ENCODE measurements at regions not wholly inside any gene's neighbourhood (a gene's known extent, or its start where the extent isn't known, plus 50 kb on each side); places are given as distances from the start of the nearest gene placed in this dataset.

GRCh38 chr5:173537228-173537627 lies 79.2 kb downstream of the BOD1 start:
- H3K27me3 ChIP-seq = peaks cover 7% of the 10 kb centered on the region
- intact Hi-C loops (cut with DNase I) = no loop called here
- H3K4me3 ChIP-seq = no peak overlapping the region
- no peak overlapping the region for H3K27ac ChIP-seq
- TF ChIP-seq POLR2A (IDR thresholded peaks at IDR 0.05) = no peak
- TF ChIP-seq, protein P1, sequence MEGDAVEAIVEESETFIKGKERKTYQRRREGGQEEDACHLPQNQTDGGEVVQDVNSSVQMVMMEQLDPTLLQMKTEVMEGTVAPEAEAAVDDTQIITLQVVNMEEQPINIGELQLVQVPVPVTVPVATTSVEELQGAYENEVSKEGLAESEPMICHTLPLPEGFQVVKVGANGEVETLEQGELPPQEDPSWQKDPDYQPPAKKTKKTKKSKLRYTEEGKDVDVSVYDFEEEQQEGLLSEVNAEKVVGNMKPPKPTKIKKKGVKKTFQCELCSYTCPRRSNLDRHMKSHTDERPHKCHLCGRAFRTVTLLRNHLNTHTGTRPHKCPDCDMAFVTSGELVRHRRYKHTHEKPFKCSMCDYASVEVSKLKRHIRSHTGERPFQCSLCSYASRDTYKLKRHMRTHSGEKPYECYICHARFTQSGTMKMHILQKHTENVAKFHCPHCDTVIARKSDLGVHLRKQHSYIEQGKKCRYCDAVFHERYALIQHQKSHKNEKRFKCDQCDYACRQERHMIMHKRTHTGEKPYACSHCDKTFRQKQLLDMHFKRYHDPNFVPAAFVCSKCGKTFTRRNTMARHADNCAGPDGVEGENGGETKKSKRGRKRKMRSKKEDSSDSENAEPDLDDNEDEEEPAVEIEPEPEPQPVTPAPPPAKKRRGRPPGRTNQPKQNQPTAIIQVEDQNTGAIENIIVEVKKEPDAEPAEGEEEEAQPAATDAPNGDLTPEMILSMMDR (IDR thresholded peaks at IDR 0.05) = no peak
- H3K9me3 ChIP-seq (replicated peaks in 1 of 3) = no peaks in the 10 kb centered on the region
- H3K36me3 ChIP-seq (replicated peaks in 1 of 2) = no peaks in the 10 kb centered on the region
- no peaks in the 10 kb centered on the region for H3K4me1 ChIP-seq (replicated peaks in 1 of 2)
- DNase-seq = no peak
- 75 to 88% (median 80%) methylated on average over 5 of the region's 5 CpGs for whole genome bisulfite sequencing, 4 donors

DNA sequence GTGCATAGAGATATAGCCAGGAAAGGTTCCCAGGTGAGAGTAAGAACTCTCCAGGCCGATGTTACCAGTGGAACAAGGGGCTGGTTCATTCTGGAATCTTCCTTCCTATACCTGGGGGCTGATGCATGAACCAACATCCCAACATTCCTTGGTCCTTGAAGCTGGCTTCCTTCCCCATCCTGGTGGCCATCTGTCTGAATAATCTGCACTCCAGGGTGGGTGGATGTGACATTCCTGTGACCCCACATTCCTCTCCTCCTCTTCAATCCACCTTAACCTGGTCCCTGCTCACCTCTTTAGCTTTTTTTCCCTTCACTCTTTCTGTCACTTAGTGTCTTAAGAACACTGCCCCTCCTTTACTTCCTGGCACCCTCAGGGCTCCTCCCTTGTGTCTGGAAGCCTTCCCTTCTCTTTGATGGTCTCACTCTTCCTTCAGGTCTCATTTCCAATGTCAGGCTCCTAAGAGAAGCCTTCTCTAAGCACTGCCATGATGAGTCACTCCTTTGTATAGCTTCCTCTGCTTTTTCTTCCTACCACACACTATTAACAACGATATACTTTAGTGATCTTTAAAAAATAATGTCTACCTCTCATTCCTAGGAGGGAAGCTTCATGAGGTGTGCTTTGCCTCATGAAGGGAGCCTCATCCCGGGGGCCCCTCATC lies 80.3 kb downstream of the BOD1 start:
- WGBS, 4 donors = 58 to 75% (median 72%) methylated on average over 3 of the region's 3 CpGs
- no peak for TF ChIP-seq POLR2A (IDR thresholded peaks at IDR 0.05)
- TF ChIP-seq, protein P1 (IDR thresholded peaks at IDR 0.05) = no peak
- no peak overlapping the region for H3K27ac ChIP-seq
- no peaks in the 10 kb centered on the region for H3K9me3 ChIP-seq (replicated peaks in 1 of 3)
- peaks cover 7% of the 10 kb centered on the region for H3K27me3 ChIP-seq
- H3K4me1 ChIP-seq (replicated peaks in 1 of 2) = no peaks in the 10 kb centered on the region
- DNase-seq = no peak
- H3K4me3 ChIP-seq = no peak overlapping the region
- H3K36me3 ChIP-seq (replicated peaks in 1 of 2) = no peaks in the 10 kb centered on the region
- intact Hi-C loops (cut with DNase I) = no loop called here

GRCh38 chr5:173535166-173535975 lies 81.1 kb downstream of the BOD1 start:
- intact Hi-C loops (cut with DNase I) = no loop called here
- no peaks in the 10 kb centered on the region for H3K36me3 ChIP-seq (replicated peaks in 1 of 2)
- H3K27me3 ChIP-seq = peaks cover 7% of the 10 kb centered on the region
- no peaks in the 10 kb centered on the region for H3K9me3 ChIP-seq (replicated peaks in 1 of 3)
- no peak for DNase-seq
- H3K4me3 ChIP-seq = no peak overlapping the region
- H3K27ac ChIP-seq = no peak overlapping the region
- 64 to 93% (median 81%) methylated on average over 1 of the region's 1 CpG for WGBS, 4 donors
- H3K4me1 ChIP-seq (replicated peaks in 1 of 2) = no peaks in the 10 kb centered on the region
- TF ChIP-seq, protein P1 (IDR thresholded peaks at IDR 0.05) = no peak
- TF ChIP-seq POLR2A (IDR thresholded peaks at IDR 0.05) = no peak

GRCh38 chr5:173534664-173535063 lies 81.8 kb downstream of the BOD1 start:
- no peak for TF ChIP-seq POLR2A (IDR thresholded peaks at IDR 0.05)
- TF ChIP-seq, protein P1 (IDR thresholded peaks at IDR 0.05) = no peak
- no peaks in the 10 kb centered on the region for H3K36me3 ChIP-seq (replicated peaks in 1 of 2)
- WGBS, 4 donors = 62 to 89% (median 79%) methylated on average over 2 of the region's 2 CpGs
- intact Hi-C loops (cut with DNase I) = no loop called here
- H3K9me3 ChIP-seq (replicated peaks in 1 of 3) = no peaks in the 10 kb centered on the region
- no peaks in the 10 kb centered on the region for H3K4me1 ChIP-seq (replicated peaks in 1 of 2)
- H3K4me3 ChIP-seq = no peak overlapping the region
- no peak for DNase-seq
- no peak overlapping the region for H3K27ac ChIP-seq
- peaks cover 7% of the 10 kb centered on the region for H3K27me3 ChIP-seq

Measured in adrenal gland (tissue), 9 donors.